NCI-H128 (cell line): ENCODE measurements at regions not wholly inside any gene's neighbourhood (a gene's known extent, or its start where the extent isn't known, plus 50 kb on each side); places are given as distances from the start of the nearest gene placed in this dataset.

Experiments
- DNase-seq: peaks from one replicate; lab custom pipeline; 2025; ENCODE audit not compliant: unreplicated experiment; lab: John Stamatoyannopoulos, UW

DNA sequence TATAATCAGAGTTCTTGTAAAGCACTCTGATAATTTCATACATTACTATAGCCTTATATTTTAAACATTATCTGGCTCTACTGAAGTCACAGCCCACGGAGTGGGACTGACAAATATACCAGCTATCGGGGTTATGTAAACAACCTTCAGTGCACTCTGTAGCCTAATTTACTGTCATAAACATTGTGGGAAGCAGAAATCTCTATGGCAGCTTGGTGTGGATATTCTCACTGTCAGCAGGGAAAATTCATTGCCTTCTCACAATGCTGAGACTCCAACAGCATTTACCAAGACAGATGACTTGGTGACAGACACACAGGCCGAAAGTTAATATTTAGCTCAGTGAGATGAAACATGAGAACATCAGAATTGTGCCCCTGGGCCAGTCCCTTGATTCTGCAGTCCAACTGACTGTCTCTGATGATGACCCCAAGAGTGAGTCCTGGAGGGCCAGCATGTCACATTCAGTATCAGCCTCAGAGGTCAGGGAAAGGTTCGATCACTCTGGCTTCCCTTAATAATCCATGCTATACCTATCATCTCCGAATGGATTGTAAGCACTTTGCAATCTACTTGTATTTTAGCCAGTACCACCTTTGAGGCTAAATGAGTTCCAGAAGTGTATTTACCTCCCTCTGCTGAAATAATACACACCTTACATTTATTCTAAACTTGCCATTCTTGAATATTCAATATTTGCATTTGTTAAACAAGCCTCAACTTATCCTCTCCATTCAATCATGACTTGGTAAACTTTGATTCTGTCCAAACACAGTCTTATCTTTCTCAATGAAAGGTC, 146.2 kb upstream of the OSR1 start:
- DNase-seq = no peak

DNA sequence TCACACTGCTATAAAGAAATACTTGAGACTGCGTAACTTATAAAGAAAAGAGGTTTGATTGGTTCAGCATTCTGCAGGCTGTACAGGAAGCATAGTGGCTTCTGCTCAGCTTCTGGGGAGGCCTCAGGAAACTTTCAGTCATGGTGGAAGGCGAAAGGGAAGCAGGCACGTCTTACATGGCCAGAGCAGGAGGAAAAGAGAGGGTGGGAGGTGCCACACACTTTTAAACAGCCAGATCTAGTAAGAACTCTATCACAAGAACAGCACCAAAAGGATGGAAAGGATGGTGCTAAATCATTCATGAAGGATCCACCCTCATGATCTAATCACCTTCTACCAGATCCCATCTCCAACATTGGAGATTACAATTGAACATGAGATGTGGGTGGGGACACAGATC, 145.5 kb upstream of the OSR1 start:
- DNase-seq = no peak

DNA sequence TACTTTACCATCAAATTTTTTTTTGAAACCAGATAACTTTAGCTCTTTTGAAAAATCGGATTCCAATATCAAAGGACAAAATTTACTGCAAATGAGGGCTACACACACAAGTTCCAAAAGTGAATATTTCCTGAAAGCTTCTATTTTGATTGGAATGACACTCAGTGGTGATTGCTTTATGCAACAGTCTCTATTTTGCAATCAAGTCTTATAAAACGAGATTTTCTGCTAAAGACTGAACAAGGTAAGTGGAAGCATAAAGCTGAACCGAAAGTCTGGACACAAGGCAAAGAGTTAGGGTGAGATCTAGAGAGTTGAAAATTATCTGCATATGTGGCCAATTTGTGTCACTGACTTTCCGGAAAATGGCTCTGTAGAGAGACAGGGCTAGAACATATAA, 145.0 kb upstream of the OSR1 start:
- DNase-seq = no peak

DNA sequence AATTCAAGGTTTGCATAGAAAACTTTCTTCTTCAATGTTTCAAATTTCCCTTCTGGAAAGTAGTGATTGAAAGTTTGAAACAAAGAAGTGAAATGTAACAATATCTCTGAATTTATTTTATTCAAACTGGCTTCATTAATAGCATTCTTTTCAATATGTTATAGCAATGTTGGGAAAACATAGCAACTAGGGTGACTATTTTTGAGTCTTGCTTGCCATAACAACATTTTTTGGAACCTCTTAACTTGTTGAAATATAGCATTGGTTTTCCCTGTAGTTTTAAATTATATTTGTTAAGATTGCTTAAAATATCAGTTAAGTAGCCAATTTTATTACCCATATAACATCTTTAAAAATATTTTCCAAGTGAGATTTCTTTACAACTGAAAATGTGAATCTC, 141.7 kb upstream of the OSR1 start:
- no peak for DNase-seq

DNA sequence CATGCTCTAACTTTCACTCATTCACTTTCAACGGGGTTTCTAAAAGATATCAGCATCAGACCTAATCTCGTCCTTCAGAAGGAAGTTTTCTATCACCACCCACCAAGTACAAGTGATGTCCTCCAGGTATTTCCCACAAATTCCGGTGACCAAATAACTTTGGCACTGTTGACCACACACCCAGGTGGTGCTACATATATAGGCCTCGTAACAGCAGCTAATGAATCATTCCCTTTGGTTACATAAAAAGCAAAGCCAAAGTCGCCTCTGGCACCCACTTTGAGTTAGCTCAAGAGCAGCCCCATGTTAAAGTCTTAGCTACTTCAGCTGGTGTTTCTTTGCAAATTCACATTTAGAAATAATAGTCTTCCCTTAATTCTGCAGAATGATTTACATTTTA, 138.2 kb upstream of the OSR1 start:
- DNase-seq = no peak

DNA sequence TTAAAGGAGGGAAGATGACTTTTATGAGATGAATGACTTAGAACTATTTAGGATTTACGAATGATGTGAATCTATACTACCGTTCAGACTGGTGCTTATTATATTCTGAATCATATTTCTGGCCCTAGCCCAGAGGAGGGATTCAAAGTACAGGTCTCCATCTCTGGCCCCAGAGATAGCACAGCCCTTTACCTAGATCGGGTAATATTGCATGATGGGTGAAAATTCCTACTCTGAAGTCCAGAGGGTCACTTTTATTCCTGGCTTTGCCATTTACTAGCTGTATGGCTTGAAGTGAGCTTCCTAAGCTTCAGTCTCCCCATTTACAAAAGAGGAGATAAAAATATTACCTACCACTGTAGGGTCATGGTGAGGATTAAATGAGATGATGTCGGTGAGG, 135.8 kb upstream of the OSR1 start:
- no peak for DNase-seq

DNA sequence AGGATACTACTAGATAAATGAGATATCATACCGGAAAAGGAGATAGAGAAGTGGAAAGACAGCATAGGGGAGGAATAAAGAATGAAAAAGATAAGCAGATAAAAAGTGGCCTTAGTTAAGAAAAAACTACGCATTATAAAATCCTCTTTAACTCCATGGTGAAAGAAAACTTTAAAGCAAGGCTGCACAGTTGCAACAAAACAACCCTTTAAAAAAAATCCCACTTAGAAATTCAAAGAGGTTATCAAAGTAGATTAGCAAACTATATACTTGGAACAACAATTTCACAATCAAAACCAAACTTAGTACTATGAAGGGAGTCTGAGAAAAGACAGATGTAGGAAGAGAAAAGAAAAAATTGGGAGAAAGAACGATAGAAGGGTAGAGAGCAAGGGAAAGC, 133.4 kb upstream of the OSR1 start:
- DNase-seq = no peak

DNA sequence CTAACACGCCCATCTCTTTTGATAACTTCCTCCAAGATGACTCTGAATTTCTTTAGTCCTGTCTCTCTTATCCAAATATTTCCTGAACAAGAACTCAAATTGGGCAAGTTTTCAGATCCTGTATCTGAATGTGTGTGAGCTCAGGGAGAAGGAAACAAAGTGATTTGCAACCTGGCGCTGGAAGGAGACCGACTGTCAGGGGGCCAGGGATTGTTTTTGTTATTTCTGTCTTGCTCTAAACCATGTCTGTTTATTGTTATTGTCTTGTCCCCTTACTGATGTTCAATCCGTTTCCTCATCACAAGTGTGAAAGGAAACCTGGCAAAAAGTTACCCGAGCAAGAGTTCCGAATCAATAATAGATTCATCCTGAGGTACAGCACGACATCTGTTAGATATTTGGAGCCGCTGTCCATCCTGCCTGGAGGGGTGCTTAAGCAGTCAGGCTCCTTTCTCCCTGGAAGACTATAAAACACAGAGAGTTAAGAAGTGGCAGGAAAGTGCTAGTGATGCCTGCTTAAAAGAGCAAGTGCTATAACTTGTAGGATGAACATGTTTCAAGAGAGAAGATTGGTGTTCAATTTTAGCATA, 132.5 kb upstream of the OSR1 start:
- DNase-seq = no peak

DNA sequence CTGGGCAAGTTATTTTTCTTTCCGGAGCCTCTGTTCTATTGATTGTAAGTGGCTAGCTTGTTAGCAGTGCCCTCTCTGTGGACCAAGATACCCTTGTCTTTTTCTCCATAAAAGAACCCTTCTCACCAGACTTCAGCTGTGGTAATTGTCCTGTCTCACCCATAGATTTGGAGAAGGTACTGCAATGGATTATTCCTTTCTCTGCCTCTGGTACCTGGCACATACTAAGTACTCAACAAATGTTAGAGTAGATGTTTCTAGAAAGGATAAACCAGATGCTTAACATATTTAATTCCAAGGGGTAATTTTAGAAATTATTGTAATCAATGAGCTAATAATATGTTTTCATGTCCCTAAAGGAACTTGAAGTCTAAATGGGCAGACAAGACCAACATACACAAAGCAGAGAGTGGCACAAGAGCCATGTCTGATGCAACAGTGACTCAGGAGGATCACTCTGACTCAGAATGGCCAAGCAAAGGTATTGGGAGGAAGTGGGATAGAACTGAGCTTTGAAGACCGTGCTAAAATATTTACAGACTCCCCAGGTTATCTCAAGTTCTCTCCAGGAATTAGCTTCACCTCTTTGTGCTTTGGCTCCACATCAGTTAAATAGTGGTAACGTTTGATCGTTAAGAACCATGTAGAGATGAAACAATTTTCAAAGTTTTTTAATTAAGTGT, 129.7 kb upstream of the OSR1 start:
- no peak for DNase-seq

DNA sequence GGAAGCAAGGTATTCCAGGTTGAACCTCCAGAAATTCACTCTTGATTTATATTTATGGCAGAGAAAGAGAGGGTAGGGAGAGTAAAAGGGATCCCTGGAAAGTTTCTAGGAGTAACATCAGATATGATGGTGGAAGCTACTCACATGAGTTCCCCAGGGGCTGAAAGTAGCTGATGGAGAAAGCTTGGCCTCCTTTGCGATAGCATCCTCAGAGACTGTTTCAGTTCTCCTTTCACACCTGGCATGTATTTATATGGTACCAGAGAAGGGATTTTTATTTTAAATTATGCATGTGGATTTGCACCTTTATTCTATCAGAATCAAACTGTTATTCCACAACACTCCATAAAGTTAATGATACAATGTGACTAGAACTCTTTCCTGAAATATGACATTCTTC, 126.3 kb upstream of the OSR1 start:
- no peak for DNase-seq

DNA sequence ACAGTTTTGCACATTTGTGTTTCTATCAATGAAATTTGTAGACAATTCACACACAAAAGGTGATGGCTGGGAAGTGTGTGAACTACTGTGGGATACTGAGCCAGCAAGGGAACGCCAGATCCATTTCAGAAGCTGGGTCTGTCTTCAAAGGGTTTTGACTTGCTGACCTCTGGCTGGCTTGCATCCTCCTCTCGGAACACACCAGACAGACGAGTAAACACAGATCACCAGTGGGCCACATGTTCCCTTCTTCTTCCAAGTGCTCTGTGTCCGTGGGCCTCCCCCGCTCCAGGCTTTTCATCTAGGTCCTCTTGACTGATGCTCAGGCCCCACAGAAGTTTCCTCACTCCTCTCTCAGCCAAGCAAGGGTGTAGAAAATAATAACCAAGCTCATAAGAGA, 122.2 kb upstream of the OSR1 start:
- DNase-seq = no peak

DNA sequence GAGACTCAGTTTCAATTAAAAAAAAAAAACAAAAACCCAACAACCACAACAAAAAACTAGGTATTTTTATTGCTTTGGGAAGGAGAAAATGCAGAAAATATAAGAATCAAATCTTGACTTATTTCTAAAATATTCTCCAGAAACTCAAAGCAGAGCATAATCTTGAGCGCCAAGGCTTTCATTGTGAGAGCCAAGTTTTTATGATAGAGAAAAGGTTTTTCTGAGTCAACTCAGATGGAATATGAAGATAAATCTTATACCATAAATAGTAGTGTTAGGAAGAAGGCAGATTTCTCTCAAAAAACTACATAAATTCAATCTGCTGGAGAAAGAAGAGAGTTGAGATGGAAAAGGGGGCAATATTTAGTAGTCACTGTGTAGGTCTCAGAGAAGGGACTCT, 121.2 kb upstream of the OSR1 start:
- DNase-seq = no peak

DNA sequence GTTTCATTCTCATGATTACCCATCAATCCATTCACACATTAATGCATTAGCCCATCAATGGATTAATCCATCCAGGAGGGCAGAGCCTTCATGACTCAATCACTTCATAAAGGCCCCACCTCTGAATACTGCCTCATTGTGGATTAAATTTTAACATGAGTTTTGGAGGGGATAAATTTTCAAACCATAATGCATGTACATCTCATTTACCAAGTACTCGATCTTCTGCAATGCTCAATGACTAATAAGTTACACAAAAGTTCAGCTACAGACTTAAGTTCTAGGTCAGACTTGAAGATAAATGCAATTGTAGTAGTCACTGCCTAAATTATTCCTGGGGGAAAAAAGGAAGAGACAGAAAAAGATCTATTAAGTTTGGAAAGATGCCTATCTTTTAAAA, 120.0 kb upstream of the OSR1 start:
- DNase-seq = no peak

DNA sequence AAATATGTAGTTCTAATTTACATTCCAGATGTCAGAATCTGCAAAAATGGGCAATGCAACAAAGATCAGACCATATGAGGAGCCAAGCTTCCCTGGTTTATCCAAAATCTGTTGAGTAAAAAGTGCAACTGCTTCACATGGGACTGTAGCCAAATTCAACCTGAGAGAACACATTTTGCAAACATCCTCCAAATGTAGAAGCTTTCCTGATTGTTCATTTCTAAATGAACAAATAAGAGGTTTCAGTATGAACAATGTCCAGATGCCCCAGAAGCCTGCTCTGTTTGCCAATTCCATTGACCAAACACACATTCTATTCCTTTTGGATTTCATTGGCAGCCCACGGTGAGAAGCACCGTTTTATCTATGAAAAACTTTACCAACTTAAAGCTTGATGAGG, 117.9 kb upstream of the OSR1 start:
- no peak for DNase-seq

DNA sequence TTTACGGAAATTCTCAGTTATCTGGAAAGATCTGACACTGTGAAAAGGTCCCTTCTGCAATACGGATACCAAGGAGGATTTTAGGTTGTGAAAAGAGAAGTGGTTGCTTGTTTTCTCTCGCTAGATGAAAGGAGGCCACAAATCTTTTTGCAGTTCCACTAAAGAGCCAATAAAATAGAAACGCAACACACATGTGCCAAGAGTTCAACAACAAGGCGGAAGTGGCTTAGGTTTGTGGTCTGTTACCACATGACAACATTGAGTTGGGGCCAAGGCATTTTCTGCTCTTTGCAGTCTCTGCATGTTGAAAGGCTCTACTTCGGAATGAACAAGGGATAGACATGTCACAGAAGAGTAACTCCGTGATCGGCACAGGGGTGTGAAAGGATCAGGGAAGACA, 115.7 kb upstream of the OSR1 start:
- DNase-seq = no peak

DNA sequence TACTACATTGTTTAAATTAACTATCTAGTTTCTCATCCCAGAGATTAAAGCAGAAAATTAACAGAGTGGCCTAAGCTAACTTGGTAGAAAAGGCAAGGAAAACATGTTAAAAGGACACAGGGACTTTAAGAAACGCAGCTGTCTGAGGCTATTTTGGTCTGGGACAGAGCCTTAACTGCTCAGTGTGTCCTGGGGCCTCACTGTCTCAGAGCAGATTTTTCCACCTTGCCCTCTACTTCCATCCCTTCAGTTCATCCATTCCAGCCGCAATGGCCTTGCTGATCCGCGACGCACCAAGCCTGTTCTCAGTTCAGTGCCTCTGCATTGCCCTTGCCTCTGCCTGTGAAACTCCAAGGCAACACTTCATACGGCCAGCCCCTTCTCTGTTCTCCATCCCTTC, 114.9 kb upstream of the OSR1 start:
- no peak for DNase-seq

DNA sequence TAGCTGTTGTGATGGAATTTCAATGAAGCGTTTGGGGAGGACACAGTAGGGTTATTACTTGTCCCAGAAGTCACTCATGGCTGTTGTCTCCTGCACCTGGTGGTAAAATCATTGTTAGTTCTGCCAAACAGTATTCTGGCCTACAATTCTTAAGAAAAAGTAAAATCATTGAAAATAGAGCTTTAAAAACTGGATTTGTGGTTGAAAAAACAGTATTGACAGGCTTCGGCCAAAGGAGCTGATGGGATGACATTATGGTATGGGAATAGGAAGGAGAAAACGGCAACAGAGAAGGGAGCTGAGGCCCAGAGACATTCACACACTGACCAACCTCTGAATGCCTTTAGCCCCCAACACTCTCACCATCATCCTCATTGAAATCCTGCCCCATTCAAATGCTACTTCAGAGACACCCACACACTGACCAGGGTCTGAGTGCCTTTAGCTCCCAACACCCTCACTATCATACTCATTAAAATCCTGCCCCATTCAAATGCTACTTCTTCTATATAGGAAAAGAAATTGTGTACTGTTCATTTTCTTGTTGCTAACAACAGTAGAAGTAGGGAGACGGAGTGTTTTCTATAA, 114.1 kb upstream of the OSR1 start:
- no peak for DNase-seq

DNA sequence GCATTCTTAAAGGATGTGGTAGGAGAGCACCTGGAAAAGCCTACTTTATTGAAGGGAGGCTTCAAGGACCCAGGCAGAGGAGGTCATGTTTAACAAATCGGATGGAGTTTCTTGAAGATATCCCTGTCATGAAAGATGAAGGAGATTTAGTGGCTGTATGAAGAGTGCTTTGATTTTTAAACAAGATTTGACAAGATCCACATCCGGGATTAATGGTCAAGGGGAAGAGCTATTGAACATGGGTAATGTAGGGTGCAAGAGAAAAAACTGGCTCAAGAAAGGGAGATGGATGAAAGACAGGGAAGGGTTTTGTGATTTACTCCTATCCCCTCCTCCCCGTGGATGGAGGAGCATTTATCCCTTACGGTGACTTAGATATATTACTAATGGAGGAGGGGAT, 113.1 kb upstream of the OSR1 start:
- no peak for DNase-seq

DNA sequence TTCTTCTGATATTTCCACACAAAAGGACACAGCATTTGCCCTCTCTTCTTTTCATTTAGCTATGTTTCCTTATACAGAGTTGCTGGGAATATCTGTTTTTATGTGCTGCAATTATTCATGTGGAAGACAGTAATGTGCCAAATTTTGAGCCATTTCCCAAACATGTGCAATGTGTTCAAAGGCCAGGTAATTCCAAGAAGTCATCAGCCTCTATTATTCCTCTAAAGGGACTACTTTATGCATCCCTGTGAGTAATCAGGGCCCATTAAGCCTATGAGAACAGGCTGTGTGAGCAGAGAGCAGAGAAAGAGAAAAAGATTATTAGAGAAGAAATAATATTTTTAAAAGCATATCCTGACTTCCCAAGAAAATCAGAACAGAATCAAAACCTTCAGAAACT, 107.6 kb upstream of the OSR1 start:
- no peak for DNase-seq

DNA sequence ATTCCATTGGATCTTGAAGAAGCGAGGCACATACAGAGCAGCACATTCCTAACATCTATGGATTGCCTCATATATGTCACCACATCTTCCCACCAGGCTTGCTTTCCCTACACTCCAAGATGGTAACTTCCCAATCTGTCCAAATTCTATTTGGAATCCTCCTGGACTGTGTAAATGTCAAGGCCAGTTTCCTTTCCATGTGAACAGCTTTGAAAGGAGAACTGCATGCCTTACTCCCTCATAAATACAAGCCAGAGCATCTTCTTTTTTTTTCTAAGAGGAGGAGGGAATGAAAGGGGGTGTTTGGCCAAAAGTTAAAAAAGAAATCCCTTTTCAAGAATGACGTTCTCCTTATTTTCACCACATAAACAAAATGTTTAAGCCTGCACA, 103.8 kb upstream of the OSR1 start:
- DNase-seq = no peak

DNA sequence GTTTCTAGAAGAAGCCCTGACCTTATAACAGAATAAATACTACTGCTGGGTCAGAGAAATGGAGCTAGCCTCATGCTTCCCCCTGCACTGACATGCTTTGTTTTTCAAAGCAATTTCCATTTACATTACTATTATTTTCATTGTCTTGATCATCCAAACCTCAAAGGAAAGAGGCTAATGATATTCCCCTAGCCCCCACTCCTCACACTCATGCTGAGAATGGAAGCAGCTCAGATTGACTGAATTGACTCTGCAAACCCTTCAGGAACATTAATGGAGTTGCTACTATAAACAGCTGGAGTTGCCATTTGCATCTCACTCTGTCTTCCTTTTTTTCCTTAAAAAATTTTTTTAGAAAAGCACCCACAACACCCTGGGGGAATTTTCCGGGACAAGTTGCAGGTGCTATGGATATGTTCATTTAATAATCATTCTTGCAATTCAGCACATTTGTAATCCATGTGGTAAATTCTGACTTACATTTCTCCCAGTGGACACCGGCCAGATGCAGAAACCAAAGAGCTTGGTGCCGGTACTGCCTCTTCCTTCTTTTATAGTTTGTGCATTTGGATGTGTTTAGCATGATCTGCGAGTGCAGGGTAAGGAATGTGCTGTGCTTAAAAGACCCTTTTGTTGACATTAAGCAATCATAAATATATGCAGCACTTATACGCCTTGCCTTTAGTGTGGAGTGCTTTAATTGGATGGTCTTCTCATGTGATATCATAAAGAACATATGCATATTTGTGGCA, 103.3 kb upstream of the OSR1 start:
- no peak for DNase-seq

DNA sequence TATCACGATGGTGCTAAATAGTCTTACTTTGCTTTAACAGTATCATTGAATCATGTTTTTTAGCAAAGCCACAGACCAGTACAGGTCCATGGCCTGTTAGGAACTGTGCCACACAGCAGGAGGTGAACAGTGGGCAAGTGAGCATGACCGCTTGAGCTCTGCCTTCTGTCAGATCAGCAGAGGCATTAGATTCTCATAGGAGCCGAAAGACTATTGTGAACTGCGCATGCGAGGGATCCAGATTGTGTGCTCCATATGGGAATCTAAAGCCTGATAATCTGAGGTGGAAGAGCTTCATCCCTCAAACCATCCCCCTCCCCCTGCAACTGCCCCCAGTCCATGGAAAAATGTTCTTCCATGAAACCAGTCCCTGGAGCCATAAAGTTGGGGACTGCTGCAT, 102.3 kb upstream of the OSR1 start:
- DNase-seq = no peak
